ENCODE measurements at regions not wholly inside any gene's neighbourhood (a gene's known extent, or its start where the extent isn't known, plus 50 kb on each side); places are given as distances from the start of the nearest gene placed in this dataset.
"Not testable (repeated sequence)": the region's sequence is repeated elsewhere in the genome, so short reads cannot be mapped to it uniquely, and the experiment has no call there.

- Histone ChIP-seq H3K27me3 (no peaks in the 10 kb centered on the region), H3K4me1 (peaks cover 0 to 29% (median 13%) of the 10 kb centered on the region in 3 donors), H3K36me3 (no peaks in the 10 kb centered on the region), H3K4me3 (no peak overlapping the region), H3K9me3 (no peaks in the 10 kb centered on the region), H3K27ac (peak overlapping the region in 3 of 4 donors; percentile 4 to 35 (median 14))
- TF ChIP-seq POLR2A (IDR thresholded peaks at IDR 0.05) (no peak), EP300 (IDR thresholded peaks at IDR 0.05) (no peak), POLR2AphosphoS5 (IDR thresholded peaks at IDR 0.05) (no peak)
- TF ChIP-seq, protein P1, sequence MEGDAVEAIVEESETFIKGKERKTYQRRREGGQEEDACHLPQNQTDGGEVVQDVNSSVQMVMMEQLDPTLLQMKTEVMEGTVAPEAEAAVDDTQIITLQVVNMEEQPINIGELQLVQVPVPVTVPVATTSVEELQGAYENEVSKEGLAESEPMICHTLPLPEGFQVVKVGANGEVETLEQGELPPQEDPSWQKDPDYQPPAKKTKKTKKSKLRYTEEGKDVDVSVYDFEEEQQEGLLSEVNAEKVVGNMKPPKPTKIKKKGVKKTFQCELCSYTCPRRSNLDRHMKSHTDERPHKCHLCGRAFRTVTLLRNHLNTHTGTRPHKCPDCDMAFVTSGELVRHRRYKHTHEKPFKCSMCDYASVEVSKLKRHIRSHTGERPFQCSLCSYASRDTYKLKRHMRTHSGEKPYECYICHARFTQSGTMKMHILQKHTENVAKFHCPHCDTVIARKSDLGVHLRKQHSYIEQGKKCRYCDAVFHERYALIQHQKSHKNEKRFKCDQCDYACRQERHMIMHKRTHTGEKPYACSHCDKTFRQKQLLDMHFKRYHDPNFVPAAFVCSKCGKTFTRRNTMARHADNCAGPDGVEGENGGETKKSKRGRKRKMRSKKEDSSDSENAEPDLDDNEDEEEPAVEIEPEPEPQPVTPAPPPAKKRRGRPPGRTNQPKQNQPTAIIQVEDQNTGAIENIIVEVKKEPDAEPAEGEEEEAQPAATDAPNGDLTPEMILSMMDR (IDR thresholded peaks at IDR 0.05), result no peak
- no peak for ATAC-seq
- WGBS, 2 donors (ENCODE audit: low coverage in 1 of 2), result 65 to 67% methylated on average over 2 to 3 of the region's 13 CpGs
Measured at GRCh38 chr22:46031965-46032851, 55.2 kb upstream of the WNT7B start.

- 83 to 94% methylated on average over 6 to 10 of the region's 11 CpGs for WGBS, 2 donors (ENCODE audit: low coverage in 1 of 2)
Measured at GRCh38 chr22:46033256-46034200, 56.6 kb upstream of the WNT7B start.

DNA sequence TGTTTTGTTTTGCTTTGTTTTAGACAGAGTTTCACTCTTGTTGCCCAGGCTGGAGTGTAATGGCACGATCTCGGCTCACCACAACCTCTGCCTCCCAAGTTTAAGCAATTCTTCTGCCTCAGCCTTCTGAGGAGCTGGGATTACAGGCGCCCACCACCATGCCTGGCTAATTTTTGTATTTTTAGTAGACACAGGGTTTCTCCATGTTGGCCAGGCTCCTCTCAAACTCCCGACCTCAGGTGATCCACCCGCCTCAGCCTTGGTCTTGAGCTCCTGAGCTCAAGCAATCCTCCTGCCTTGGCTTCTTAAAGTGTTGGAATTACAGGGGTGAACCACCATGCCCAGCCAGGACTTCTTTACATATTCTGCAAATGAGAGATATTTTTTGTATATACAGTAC lies 57.5 kb upstream of the WNT7B start:
- H3K4me1 ChIP-seq, result peaks cover 0 to 33% (median 9%) of the 10 kb centered on the region in 3 donors
- H3K27me3 ChIP-seq, H3K9me3 ChIP-seq, H3K4me3 ChIP-seq, ATAC-seq, H3K36me3 ChIP-seq: not testable (repeated sequence)
- WGBS, 2 donors (ENCODE audit: low coverage in 1 of 2), result 87 to 89% methylated on average over 3 to 5 of the region's 5 CpGs
- peak overlapping the region in 3 of 4 donors; percentile 81 to 99 (median 95) for H3K27ac ChIP-seq

More at GRCh38 chr22:46033256-46034200, 56.6 kb upstream of the WNT7B start:
- TF ChIP-seq POLR2AphosphoS5 (IDR thresholded peaks at IDR 0.05) (peak; percentile 12), EP300 (IDR thresholded peaks at IDR 0.05) (no peak)
- no peaks in the 10 kb centered on the region for H3K27me3 ChIP-seq
- no peaks in the 10 kb centered on the region for H3K36me3 ChIP-seq
- no peak overlapping the region for H3K4me3 ChIP-seq
- peaks cover 0 to 27% (median 9%) of the 10 kb centered on the region in 3 donors for H3K4me1 ChIP-seq
- ATAC-seq, result no peak
- H3K27ac ChIP-seq, result peak overlapping the region in 2 of 4 donors; percentile 1 to 4
- H3K9me3 ChIP-seq, result no peaks in the 10 kb centered on the region

DNA sequence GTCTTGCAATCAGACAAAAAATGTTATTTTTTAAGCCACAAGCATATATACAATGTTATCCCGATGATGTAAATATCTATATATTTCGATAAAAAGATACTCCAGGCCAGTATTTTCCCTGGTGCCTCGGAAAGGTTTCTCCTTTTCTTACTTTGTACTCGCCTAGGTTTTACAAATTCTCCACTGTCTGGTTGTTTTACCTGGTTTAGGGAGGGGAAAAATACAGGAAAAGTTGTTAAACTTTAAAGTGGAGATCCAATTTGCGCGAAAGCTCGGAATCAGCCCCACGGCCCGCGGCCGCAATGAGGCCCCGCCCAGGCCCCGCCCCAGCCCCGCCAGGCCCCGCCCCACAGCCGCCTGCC lies 58.4 kb upstream of the WNT7B start:
- no peaks in the 10 kb centered on the region for H3K36me3 ChIP-seq

GRCh38 chr22:46035742-46036557 lies 59.0 kb upstream of the WNT7B start:
- 0% methylated on average over 1 of the region's 84 CpGs; no CpG with 5 or more reads in 1 of the 2 donors for WGBS, 2 donors (ENCODE audit: low coverage in 1 of 2)
- Histone ChIP-seq H3K4me3 (peak overlapping the region; percentile 55 to 72), H3K4me1 (peaks cover 0 to 44% (median 9%) of the 10 kb centered on the region in 3 donors), H3K36me3 (no peaks in the 10 kb centered on the region), H3K27me3 (no peaks in the 10 kb centered on the region), H3K9me3 (no peaks in the 10 kb centered on the region), H3K27ac (peak overlapping the region; percentile 74 to 99 (median 96))
- peak; percentile 94 for ATAC-seq
- TF ChIP-seq POLR2A (IDR thresholded peaks at IDR 0.05) (peak; percentile 94 to 97), POLR2AphosphoS5 (IDR thresholded peaks at IDR 0.05) (peak; percentile 97), EP300 (IDR thresholded peaks at IDR 0.05) (no peak)
- TF ChIP-seq, protein P1 (IDR thresholded peaks at IDR 0.05), result peak in 1 of 4 experiments; percentile 8

More for the DNA sequence above, 58.4 kb upstream of the WNT7B start:
- no peak for TF ChIP-seq EP300 (IDR thresholded peaks at IDR 0.05)
- TF ChIP-seq, protein P1 (IDR thresholded peaks at IDR 0.05), result no peak
- no peak for TF ChIP-seq POLR2AphosphoS5 (IDR thresholded peaks at IDR 0.05)
- no peak for TF ChIP-seq POLR2A (IDR thresholded peaks at IDR 0.05)
- Histone ChIP-seq H3K27me3 (no peaks in the 10 kb centered on the region), H3K27ac (peak overlapping the region; percentile 52 to 99 (median 88)), H3K4me3 (peak overlapping the region; percentile 17 to 72), H3K4me1 (peaks cover 0 to 38% (median 9%) of the 10 kb centered on the region in 3 donors), H3K9me3 (no peaks in the 10 kb centered on the region)
- 3 to 4% methylated on average over 4 to 12 of the region's 16 CpGs for WGBS, 2 donors (ENCODE audit: low coverage in 1 of 2)
- ATAC-seq, result no peak

Measured in gastroesophageal sphincter (tissue), 4 donors.